GDM1 (cell line): ENCODE measurements at regions not wholly inside any gene's neighbourhood (a gene's known extent, or its start where the extent isn't known, plus 50 kb on each side); places are given as distances from the start of the nearest gene placed in this dataset.

Experiments
- DNase-seq: peaks from one replicate; lab custom pipeline; 2025; lab: John Stamatoyannopoulos, UW

GRCh38 chr11:11137339-11137738 is 215.7 kb downstream of the CSNK2A3 start:
- no peak for DNase-seq

- DNase-seq = no peak
Observed at GRCh38 chr11:11135820-11136476, 217.1 kb downstream of the CSNK2A3 start.

GRCh38 chr11:11129118-11129517 is 223.9 kb downstream of the CSNK2A3 start:
- DNase-seq = no peak

- no peak for DNase-seq
Observed at GRCh38 chr11:11125618-11126017, 227.4 kb downstream of the CSNK2A3 start.

GRCh38 chr11:11122749-11123148 is 230.3 kb downstream of the CSNK2A3 start:
- no peak for DNase-seq

- DNase-seq = no peak
Observed at GRCh38 chr11:11119917-11120316, 233.1 kb downstream of the CSNK2A3 start.

- DNase-seq = no peak
Observed at GRCh38 chr11:11117730-11118129, 235.3 kb downstream of the CSNK2A3 start.

- DNase-seq = no peak
Observed at GRCh38 chr11:11115475-11115874, 237.6 kb downstream of the CSNK2A3 start.

GRCh38 chr11:11113626-11114025 is 239.4 kb downstream of the CSNK2A3 start:
- DNase-seq = no peak

- DNase-seq = no peak
Observed at GRCh38 chr11:11108026-11108425, 245.0 kb downstream of the CSNK2A3 start.

- DNase-seq = no peak
Observed at GRCh38 chr11:11107076-11107723, 245.8 kb downstream of the CSNK2A3 start.

- no peak for DNase-seq
Observed at GRCh38 chr11:11105361-11105760, 247.5 kb upstream of the ZBED5 start.

- DNase-seq = no peak
Observed at GRCh38 chr11:11095831-11096723, 238.2 kb upstream of the ZBED5 start.

GRCh38 chr11:11090495-11090894 is 232.6 kb upstream of the ZBED5 start:
- no peak for DNase-seq

- no peak for DNase-seq
Observed at GRCh38 chr11:11089805-11090204, 232.0 kb upstream of the ZBED5 start.

- no peak for DNase-seq
Observed at GRCh38 chr11:11086979-11087378, 229.1 kb upstream of the ZBED5 start.

- DNase-seq = no peak
Observed at GRCh38 chr11:11085580-11085979, 227.7 kb upstream of the ZBED5 start.

- no peak for DNase-seq
Observed at GRCh38 chr11:11084337-11084736, 226.5 kb upstream of the ZBED5 start.

- no peak for DNase-seq
Observed at GRCh38 chr11:11083441-11083840, 225.6 kb upstream of the ZBED5 start.

GRCh38 chr11:11082646-11083045 is 224.8 kb upstream of the ZBED5 start:
- no peak for DNase-seq

GRCh38 chr11:11081776-11082175 is 223.9 kb upstream of the ZBED5 start:
- DNase-seq = no peak

- no peak for DNase-seq
Observed at GRCh38 chr11:11081288-11081687, 223.4 kb upstream of the ZBED5 start.
